GM21360 (cell line): ENCODE measurements at regions not wholly inside any gene's neighbourhood (a gene's known extent, or its start where the extent isn't known, plus 50 kb on each side); places are given as distances from the start of the nearest gene placed in this dataset.

Experiments used
- ATAC-seq: cut with Tn5 transposase; IDR thresholded peaks from one replicate; pipeline ENCODE4 v1.9.1; 2021; ENCODE audit warnings: mild to moderate bottlenecking, moderate library complexity; ENCODE audit not compliant: unreplicated experiment

DNA sequence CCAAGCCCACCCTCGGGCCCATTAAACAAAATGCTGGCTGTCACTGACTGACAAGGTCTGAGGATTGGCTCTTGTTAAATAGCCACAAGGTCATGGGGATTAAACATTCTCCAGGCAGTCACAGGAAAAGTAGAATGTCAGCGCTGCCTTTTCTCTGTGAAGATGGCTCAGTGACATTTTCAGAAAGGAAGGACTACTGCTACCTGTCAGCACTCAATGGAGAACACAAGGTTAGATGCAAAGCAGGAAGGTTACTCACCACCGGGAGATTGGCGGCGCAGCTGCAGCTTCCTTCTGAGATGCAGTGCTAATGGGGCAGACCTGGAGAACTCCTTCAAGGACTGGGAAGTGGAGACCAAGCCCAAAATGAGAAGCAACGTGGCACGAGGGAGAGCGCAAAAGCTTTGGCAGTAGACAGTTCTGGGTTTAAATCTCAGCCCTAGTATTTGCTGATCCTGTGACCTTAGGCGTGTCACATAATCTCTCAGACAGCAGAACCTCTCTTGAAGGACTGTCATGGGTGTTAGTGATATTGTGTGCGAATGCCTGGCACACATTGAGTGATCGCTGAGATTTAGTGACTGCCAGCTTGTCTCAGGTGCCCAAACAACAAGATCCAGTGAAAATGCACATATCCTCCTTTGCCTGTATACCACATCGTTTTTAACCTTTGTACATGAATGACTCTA, 213.1 kb upstream of the BOD1L1 start:
- ATAC-seq, result no peak

DNA sequence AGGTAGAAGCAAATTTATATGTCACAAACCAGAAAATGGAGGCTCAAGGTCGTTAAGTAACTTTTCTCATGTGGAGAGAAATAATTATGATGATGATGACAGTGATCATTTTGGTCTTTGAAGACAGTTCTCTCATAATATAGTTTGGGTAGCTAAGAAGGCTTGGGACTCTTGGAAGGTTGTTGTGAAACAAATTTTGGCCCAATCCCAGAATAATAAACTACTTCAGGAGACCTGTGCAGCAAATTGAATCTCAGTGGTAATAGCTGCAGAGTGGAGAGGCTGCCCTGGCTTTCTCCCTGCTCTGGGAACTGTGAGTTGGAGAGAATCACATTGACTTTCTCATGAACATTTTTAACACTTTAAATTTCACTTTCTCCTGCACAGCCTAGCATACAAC, 217.2 kb upstream of the BOD1L1 start:
- ATAC-seq, result no peak

DNA sequence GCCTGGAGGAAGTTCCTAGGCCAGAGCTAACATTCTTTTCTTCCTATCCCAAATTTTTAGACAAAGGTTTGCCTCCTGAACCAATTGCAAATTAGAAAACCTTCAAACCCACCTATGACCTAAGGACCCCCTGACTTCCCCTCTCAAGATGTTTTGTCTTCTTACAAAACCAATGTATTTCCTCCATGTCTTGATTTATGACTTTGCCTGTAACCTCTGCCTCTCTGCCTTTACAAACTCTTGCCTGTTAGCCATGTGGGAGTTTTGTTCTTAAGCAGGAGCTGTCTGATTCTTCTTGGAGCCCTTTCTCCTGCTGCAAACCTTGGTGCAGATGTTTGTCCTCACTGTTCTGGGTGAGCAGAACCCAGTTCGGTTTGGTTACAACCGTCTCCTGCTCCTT, 222.3 kb upstream of the BOD1L1 start:
- no peak for ATAC-seq

DNA sequence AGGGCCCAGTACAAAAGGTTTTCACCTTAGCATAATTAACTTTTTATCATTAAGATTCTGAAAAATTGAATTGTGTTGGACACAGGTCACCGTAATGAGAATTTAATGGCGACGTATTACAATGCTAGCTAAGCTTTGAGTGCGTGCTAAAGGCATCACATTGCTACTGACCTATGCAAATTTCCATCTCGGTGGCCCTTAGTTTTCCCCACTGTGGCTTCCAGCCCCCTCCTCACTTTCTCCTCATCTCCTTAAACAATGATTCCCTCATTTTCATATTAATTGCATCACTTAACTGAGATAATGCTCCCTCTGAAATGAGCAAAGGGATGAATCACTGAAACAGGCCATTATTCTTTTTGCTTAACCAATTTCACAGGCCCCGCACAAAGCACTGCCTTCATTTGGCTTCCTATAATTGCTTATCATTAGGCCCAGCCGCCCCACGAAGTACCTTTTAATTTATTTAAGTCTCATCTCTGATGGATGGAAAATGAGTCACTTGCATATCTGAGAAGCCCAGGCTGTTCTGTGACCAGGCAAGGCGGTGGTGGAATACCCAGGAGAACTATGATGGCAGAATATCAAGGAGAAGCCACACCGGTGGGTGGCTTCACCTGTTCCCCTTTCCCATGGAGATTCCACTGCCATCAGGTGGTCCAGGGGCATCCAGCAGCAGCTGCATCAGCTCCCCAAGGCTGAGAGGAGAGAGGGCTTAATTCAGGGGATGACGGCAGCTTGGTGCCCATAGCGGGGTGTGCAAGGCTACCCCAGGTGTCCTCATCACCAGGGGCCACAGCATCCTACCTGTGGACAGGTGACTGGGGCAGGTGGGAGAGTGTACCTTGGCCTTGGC, 223.8 kb upstream of the BOD1L1 start:
- no peak for ATAC-seq

DNA sequence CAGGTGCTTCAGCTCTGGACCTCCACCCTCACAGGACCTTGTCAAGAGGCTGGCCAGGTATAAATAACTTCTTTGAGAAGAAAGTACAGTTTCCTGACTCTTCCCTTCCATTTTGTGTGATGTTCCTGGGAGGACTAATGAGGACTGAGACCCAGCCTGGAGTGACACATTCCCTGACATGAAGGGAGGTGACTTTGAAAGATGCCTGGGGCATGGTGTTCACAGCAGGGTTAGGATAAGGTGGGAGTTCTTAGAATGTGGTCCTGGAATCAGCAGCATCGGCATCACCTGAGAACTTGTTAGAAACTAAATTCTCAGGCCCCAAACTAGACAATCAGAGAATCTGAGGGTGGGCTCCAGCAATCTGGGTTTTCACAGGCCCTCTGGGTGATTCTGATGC, 224.9 kb upstream of the BOD1L1 start:
- ATAC-seq, result no peak

DNA sequence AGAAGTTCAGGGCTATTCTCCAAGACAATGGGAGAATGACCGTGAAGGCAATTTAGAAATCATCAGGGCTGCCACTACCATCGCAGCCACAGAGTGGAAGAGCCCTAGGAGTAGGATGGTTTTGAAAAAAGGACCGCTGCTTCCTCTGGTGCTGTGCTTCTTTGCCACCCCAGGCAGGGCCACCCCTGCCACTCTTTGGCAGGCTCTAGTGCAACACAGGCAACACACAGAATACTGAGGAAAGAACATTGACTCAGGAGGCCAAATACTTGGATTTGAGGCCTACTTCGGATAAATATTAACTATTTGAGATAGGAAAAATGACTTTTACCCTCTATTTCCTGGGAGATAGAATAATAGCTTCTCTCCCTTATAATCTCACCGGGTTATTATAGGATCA, 228.9 kb upstream of the BOD1L1 start:
- no peak for ATAC-seq

DNA sequence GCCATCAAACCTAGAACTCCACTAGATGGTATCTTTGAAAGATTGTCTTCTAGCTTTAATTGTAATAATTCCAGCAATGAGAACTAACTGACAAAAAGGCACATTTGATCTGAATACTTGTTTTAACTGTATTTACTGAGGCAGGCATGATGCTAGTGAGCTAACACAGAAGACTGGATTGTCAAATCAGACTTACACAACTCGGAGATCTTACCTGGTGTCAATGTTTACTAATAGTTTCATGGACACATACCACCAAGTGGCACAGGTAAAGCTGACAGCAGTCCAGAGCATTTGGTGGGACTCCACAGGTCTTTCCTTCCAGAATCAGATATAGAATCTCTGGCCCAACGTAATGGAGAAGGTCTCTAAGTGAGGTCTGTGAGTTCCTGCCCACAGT, 229.9 kb upstream of the BOD1L1 start:
- no peak for ATAC-seq

DNA sequence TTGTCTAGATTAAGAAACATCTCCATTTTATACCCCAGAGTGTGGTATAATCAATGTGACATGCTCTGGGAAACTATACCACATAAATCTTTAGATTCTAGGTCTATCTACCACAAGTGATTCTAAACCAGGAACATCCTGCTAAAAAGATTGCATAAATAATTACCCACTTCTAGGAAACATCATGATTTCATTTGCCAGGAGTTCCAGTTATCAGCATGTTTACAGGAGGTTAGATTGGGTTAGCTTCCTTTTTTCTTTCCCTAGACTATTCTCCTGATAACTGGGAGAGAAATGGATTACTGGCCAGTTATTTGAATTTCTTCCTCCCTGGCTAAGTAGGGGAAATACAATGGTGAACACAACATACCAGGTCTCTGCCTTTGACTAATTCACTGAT, 230.3 kb upstream of the BOD1L1 start:
- ATAC-seq, result no peak

DNA sequence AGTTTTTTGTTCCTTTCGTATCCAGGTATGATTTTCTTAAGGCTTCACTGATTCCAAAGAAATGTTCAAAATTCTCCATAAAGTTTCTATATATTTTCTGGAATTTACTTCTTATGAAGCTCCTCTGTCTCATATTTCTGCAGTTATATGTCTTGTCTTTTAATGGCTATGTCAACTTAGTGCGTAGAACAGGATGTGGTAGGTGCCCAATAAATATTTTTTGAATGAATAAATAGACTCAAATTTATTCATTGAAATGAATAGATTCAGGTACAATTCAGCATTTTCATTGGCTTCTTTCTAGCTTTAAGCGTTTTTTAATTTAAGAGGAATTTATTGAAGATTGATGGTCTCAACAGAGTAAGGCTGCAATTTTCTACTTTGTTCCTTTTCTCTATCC, 231.9 kb upstream of the BOD1L1 start:
- no peak for ATAC-seq

DNA sequence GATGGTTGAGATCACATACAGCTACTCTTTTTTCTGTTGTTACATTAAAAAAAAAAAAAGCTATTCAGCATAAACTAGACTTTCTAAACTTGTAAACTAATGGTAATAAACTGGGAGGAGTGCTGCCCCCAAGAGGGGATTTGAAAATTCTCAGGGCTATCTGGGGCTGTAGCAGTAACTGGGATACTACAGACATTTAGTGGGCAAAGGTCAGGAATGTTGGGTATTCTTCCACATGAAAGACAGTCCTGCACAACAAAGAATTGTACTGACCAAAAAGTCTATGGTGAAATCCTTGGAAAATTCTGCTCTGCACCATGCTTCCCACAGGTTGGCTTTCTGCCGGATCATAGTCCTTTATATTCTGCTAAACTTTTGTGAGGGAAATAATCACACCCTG, 232.6 kb upstream of the BOD1L1 start:
- ATAC-seq, result no peak

DNA sequence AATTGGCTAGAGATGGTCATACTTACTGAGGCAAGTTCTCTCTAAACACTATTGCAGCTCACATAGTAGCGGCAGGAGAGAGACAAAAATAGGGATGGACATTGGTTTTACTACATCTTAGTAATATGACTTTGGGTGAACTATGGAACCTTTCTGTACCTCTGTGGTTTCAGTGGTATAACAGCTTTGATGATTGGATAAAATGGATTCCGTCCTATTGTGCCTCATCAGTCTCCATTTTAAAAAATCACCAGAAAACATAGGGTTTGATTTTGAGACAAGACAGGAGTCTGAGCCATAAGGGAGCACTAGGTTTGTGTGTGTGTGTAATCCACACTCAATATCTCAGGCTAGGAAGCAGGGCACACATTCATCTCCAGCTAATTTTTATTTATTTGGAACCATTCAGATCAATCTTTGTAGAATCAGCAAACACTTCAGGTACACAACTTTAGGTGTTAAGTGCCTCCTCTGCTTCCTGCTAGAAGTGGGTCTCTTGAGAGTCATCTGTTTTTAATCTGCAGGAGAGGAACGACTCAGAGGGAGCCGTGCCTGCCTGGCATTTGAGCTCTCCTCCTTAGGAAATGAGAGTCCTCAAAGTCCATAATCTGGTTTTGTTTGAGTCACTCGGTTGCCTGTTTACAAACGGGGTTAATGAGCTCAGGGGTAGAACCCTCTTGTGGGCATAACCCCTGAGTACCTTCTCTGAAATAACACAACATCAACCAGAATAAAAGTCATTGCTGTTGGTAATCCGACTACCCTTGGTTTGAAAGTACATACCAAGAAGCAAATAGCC, 238.5 kb upstream of the BOD1L1 start:
- ATAC-seq, result no peak

DNA sequence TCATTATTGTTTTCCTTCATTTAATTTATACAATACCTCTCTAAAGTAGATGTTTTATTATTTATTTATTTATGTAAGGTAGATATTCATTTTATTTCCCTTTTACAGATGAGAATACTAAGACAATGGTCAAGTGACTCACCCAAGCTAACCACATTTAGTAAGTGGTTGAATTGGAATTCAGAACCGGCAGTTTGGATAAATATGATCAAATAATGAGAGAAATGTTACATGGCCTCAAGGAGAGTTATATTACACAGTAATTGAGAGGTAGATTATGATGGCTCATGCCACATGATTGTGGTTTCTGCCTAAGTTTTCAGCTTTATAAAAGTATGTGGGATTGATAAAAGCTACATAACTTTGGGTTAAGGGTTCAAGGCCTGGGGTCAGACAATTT, 239.4 kb upstream of the BOD1L1 start:
- ATAC-seq, result no peak

DNA sequence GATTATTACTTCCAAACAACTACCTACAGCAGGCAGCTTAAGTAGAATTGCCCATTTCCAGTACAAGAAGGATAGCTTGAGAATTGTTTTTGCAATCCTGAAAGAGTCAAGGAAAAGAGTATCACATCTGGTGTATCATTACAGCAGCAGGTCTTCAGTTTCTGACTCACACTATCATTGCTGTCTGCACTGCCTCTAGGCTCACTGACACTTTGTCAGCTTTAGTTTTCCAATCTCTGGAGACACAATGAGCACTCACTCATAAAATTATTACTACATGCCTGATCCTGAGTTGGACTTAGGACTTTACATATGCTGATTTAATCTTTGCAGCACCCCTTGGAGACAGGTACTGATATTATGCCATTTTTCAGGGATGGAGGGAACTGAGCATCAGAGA, 244.6 kb upstream of the BOD1L1 start:
- no peak for ATAC-seq

DNA sequence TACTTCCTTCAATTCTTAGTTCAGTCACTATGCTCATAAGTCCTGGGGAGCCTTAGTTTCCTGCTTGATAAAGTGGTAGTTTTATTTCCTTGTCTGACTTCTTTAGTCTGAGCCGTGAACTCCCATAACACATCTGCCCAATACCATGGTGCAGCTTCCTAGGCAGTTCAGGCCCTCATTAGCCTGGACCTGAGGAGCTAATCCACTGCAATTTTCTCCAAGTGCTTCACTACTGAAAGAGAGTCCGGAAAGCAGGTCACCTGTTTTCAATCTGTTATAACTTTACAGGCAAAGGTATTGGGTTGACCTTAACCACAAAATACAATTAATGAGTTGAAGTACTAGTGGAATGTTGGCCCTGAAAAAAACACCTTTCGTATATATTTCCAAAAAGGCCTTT, 245.4 kb upstream of the BOD1L1 start:
- no peak for ATAC-seq

DNA sequence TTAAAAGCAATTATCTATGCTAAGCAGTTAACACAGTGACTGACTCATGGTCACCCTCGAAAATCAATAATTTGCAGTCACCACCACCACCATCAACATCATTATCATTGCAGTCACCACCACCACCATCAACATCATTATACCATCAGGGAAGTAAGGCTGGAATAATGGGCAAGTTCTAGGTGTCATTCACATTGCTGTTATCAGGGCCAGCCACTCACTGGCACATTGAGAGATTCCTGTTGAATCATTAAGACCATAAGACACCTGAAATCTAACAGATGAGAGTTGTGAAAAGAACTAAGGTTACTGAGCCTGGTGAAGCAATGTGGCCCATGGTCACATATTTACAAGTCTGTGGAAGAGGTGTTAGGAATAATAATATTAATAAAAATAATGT, 247.7 kb upstream of the BOD1L1 start:
- ATAC-seq, result no peak

DNA sequence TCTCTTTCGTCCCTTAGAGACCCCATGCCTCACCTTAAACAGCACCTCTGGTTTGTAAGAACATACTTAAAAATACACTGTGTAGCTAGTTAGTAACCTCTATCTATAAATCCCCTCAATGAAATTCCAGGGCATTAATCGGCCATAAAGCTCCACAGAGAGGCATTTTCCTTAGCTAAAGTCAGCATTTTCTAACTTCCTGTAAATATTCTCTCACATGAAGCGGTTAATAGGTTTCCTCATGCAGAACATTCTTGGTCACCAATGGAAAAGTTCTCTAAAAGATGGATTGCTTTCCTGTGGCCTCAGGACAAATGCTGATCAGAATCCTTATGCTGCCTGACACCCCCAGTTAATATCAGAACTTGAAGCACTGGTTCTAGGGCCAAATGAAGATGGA, 248.6 kb upstream of the BOD1L1 start:
- ATAC-seq, result no peak

DNA sequence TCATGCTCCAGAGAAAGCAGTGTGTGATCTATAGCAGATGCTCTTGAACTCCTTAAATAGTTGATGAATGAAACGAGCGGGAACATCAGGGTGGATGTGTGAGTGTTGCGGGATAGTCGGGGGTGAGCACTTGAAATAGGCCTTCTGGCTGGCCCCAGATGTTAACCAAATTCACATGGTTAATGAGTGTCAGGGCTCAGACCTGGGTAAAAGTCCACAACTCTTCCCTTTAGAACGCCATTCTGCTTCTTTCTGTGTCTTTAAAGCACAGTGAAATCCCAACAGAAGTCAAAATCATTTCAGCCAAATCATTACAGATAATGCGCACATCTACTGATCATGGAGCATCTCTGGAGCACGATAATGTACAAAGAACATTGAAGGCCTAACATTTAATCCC, 249.4 kb upstream of the BOD1L1 start:
- no peak for ATAC-seq

DNA sequence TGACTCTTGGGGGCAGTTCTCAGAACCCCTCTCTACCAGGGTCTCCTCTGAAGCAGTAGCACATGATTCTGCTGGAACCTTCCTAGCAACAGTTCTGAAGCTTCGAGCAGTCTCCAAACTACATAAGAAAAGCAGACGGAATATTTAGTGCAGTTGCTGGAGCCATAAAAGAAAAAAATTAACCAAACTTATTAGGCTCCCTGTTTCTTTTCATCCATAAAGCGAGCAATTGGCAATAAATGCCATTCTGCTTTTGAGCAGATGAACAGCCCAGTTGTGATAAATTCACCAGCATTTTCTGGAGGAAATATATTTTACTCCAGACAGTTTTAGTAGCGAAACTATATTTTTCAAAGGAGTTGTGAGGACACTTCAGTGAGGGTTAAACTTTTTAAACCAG, 250.1 kb upstream of the BOD1L1 start:
- no peak for ATAC-seq

DNA sequence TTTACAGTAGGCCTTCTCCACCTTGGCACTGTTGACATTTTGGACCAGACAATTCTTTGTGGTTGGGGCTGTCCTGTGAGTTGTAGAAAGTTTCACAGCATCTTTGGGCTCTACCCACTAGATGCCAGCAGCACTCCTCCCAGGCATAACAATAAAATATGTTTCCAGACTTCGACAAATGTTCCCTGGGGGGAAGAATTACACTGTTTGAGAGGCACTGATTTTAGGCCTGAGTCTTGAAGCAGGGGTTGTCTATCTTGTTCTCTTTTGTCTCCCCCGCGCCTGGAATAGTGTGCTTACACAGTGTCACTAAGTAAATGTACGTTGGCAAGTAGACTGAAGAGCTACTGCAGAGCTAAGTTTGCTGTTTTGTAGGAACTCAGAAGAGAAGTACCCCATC, 254.4 kb upstream of the BOD1L1 start:
- no peak for ATAC-seq

DNA sequence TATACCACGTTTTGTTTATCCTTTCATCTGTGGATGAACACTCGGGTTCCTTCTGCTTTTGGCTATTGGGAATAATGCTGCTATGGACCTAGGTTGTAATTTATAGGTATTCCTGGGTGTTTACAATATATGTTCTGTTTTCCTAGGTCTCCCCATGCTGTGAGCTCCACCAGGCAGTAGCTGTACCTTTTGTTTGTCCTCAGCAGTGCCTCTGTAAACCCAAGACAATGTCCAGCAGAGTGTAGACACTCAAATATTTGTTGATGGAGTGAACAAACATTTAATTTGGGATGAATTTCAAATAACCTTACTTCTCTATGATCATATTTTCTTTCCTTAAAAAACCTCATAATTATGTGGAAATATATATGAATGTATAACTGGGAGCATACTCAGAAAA, 259.5 kb upstream of the BOD1L1 start:
- no peak for ATAC-seq

DNA sequence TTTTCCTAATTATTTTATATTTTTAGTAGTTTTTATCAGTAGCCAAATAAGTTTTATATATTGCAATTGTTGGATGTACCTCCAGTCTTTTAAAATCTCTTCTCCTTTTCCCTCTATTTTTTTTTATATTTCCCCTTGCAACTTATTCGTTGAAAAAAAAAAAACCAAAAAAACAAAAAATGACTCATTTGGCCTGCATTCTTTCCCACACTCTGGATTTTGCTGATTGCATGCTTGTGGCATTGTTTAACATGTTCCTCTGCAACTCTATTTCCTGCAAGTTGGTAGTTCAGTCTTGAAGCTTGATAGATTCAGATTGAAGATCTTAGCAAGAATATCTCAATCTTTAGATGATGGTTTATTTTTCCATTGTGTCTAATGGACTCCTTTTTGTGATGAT, 260.6 kb upstream of the BOD1L1 start:
- no peak for ATAC-seq

DNA sequence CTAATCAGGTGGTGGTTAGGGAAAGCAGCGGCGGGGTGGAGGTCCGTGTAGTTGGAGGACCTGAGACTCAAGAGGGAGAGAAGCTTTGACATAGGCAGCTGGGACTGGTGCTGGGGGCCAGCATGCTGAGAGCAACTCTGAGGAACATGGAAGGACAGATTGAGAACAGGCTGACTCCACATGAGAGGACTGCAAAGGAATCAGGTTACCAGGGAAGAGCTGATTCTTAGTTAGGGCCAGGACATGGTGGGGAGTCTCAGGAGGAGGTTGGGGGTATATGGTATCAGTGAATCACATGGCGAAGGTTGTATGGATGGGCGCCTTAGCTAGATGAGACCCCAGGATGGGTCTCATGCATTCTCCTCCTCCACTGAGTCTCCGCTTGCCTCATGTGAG, 264.0 kb upstream of the BOD1L1 start:
- no peak for ATAC-seq
